Stomach (tissue), 4 donors: ENCODE measurements at regions not wholly inside any gene's neighbourhood (a gene's known extent, or its start where the extent isn't known, plus 50 kb on each side); places are given as distances from the start of the nearest gene placed in this dataset.

Experiments
- EP300 ChIP-seq: sonication (generic); formaldehyde crosslinking; IDR thresholded peaks from one replicate; pipeline ENCODE4 v1.6.1; 2017; ENCODE audit warnings: antibody characterized with exemption
- POLR2A ChIP-seq, 4 donors: fragments of 450-650 bp; IDR thresholded peaks; one replicate each; pipeline ENCODE4 v1.6.1; 2016; ENCODE audit warnings: antibody characterized with exemption in 4 of 4, control low read depth in 2 of 4, mild to moderate bottlenecking in 1 of 4, moderate library complexity in 1 of 4
- TF ChIP-seq, protein P1 (sequence below), 7 experiments: fragments of 450-650 bp in 4 of 7; fragments of 200-600 bp in 3 of 7; sonication (generic) in 3 of 7; IDR thresholded peaks; one replicate each; pipeline ENCODE4 v1.5.1; 2016 to 2019; ENCODE audit warnings: antibody characterized with exemption in 7 of 7, control low read depth in 2 of 7, mild to moderate bottlenecking in 1 of 7

DNA sequence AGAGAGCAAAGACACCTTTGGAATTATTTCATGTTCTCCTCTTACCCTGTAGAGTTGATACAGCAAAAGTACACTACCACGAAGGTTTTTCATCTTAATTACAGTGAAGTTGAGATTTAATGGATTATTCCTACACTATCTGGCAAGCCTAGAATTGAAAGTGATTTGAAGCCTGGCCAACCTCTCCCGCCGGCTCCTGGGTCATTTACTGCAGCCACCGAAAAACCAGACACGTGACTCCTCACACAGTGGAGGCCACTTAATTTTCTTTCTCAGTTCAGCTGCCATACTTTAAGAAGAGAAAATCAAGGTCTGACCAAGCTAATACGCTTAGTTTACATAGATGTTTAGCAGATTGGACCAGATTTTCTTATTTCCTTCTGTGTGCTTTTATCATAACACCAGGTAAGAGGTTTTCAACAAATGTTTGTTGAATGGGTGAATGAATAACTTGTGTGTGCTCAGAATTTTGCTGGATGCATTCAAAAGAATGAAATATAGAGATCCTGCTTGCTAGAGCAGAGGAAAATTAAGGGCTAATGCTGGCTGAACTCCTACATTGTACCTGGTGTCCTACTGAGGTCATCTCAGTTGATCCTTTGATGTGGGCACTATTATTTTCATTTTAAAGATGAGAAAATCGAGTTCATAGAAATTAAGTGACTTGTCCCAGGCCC lies 97.2 kb upstream of the PDE10A start:
- TF ChIP-seq, protein P1, sequence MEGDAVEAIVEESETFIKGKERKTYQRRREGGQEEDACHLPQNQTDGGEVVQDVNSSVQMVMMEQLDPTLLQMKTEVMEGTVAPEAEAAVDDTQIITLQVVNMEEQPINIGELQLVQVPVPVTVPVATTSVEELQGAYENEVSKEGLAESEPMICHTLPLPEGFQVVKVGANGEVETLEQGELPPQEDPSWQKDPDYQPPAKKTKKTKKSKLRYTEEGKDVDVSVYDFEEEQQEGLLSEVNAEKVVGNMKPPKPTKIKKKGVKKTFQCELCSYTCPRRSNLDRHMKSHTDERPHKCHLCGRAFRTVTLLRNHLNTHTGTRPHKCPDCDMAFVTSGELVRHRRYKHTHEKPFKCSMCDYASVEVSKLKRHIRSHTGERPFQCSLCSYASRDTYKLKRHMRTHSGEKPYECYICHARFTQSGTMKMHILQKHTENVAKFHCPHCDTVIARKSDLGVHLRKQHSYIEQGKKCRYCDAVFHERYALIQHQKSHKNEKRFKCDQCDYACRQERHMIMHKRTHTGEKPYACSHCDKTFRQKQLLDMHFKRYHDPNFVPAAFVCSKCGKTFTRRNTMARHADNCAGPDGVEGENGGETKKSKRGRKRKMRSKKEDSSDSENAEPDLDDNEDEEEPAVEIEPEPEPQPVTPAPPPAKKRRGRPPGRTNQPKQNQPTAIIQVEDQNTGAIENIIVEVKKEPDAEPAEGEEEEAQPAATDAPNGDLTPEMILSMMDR (IDR thresholded peaks at IDR 0.05) = no peak
- no peak for TF ChIP-seq POLR2A (IDR thresholded peaks at IDR 0.05)
- TF ChIP-seq EP300 = no peak
